HG03439 (cell line): ENCODE measurements at regions not wholly inside any gene's neighbourhood (a gene's known extent, or its start where the extent isn't known, plus 50 kb on each side); places are given as distances from the start of the nearest gene placed in this dataset.
"Not testable (repeated sequence)": the region's sequence is repeated elsewhere in the genome, so short reads cannot be mapped to it uniquely, and the experiment has no call there.

Experiments used
- ATAC-seq: cut with Tn5 transposase; IDR thresholded peaks from one replicate; pipeline ENCODE4 v1.9.1; 2021; ENCODE audit warnings: mild to moderate bottlenecking, moderate library complexity; ENCODE audit not compliant: unreplicated experiment

- no peak for ATAC-seq
These were observed 1245.5 kb downstream of the GATA3 start for GRCh38 chr10:9299966-9300365.

- ATAC-seq: no peak
These were observed 1246.7 kb downstream of the GATA3 start for GRCh38 chr10:9301148-9301547.

- ATAC-seq: no peak
These were observed 1247.1 kb downstream of the GATA3 start for GRCh38 chr10:9301554-9301953.

GRCh38 chr10:9302140-9302746 is 1247.8 kb downstream of the GATA3 start:
- no peak for ATAC-seq

GRCh38 chr10:9305018-9305655 is 1250.6 kb downstream of the GATA3 start:
- ATAC-seq: no peak

GRCh38 chr10:9311702-9312499 is 1257.4 kb downstream of the GATA3 start:
- ATAC-seq: no peak

GRCh38 chr10:9315292-9315691 is 1260.8 kb downstream of the GATA3 start:
- no peak for ATAC-seq

GRCh38 chr10:9331583-9332008 is 1277.1 kb downstream of the GATA3 start:
- ATAC-seq: peak; percentile 81

GRCh38 chr10:9334270-9334669 is 1279.8 kb downstream of the GATA3 start:
- ATAC-seq: no peak

- ATAC-seq: no peak
These were observed 1285.2 kb downstream of the GATA3 start for GRCh38 chr10:9339716-9340115.

GRCh38 chr10:9342885-9343570 is 1288.5 kb downstream of the GATA3 start:
- no peak for ATAC-seq

GRCh38 chr10:9347933-9348332 is 1293.4 kb downstream of the GATA3 start:
- not testable (repeated sequence) for ATAC-seq

- ATAC-seq: no peak
These were observed 1303.0 kb downstream of the GATA3 start for GRCh38 chr10:9357471-9357870.

GRCh38 chr10:9362721-9363120 is 1308.2 kb downstream of the GATA3 start:
- no peak for ATAC-seq

GRCh38 chr10:9379183-9379582 is 1324.7 kb downstream of the GATA3 start:
- ATAC-seq: no peak

GRCh38 chr10:9381733-9382532 is 1327.4 kb downstream of the GATA3 start:
- no peak for ATAC-seq

- no peak for ATAC-seq
These were observed 1328.0 kb downstream of the GATA3 start for GRCh38 chr10:9382533-9382866.

GRCh38 chr10:9390516-9390915 is 1336.0 kb downstream of the GATA3 start:
- ATAC-seq: no peak

GRCh38 chr10:9399275-9399983 is 1344.9 kb downstream of the GATA3 start:
- ATAC-seq: no peak

GRCh38 chr10:9402067-9402466 is 1347.6 kb downstream of the GATA3 start:
- ATAC-seq: not testable (repeated sequence)
